Testis (tissue), 2 donors: ENCODE measurements at regions not wholly inside any gene's neighbourhood (a gene's known extent, or its start where the extent isn't known, plus 50 kb on each side); places are given as distances from the start of the nearest gene placed in this dataset.

Experiments used
- DNase-seq: peaks from one replicate; pipeline ENCODE4 v3.0.0-alpha.2; 2019
- H3K27ac ChIP-seq, 2 donors: fragments of 200-600 bp; sonication (generic); one replicate each; pipeline ENCODE4 v1.5.1; 2019
- H3K27me3 ChIP-seq: fragments of 200-600 bp; sonication (generic); one replicate; pipeline ENCODE4 v1.5.1; 2019
- H3K36me3 ChIP-seq: fragments of 200-600 bp; sonication (generic); one replicate; pipeline ENCODE4 v1.5.1; 2017; ENCODE audit warnings: low read depth; ENCODE audit errors: missing control alignments
- H3K4me1 ChIP-seq: fragments of 200-600 bp; sonication (generic); one replicate; pipeline ENCODE4 v1.5.1; 2019
- H3K4me3 ChIP-seq, 2 donors: fragments of 200-600 bp; sonication (generic); one replicate each; pipeline ENCODE4 v1.5.1; 2017 to 2019
- H3K9me3 ChIP-seq: fragments of 200-600 bp; sonication (generic); one replicate; pipeline ENCODE4 v1.5.1; 2017
- POLR2A ChIP-seq: fragments of 450-650 bp; IDR thresholded peaks from one replicate; pipeline ENCODE4 v1.6.1; 2017; ENCODE audit warnings: antibody characterized with exemption, mild to moderate bottlenecking, moderate library complexity
- WGBS, 2 donors: methylation state at CpG; one replicate each; pipeline ENCODE4 v1.1.5; 2018; 5-methylcytosine and 5-hydroxymethylcytosine counted together
- intact Hi-C: fragments of 100-400 bp; cut with DNase I; formaldehyde crosslinking; loops from one replicate; pipeline ENCODE4 v1.15.1; 2023; ENCODE audit warnings: low total_unique reads
- TF ChIP-seq, protein P1 (sequence below), 3 experiments: fragments of 450-650 bp in 2 of 3; fragments of 200-600 bp in 1 of 3; sonication (generic) in 1 of 3; IDR thresholded peaks; one replicate each; pipeline ENCODE4 v1.5.1; 2016 to 2019; ENCODE audit warnings: antibody characterized with exemption in 3 of 3, mild to moderate bottlenecking in 2 of 3, moderate library complexity in 1 of 3

DNA sequence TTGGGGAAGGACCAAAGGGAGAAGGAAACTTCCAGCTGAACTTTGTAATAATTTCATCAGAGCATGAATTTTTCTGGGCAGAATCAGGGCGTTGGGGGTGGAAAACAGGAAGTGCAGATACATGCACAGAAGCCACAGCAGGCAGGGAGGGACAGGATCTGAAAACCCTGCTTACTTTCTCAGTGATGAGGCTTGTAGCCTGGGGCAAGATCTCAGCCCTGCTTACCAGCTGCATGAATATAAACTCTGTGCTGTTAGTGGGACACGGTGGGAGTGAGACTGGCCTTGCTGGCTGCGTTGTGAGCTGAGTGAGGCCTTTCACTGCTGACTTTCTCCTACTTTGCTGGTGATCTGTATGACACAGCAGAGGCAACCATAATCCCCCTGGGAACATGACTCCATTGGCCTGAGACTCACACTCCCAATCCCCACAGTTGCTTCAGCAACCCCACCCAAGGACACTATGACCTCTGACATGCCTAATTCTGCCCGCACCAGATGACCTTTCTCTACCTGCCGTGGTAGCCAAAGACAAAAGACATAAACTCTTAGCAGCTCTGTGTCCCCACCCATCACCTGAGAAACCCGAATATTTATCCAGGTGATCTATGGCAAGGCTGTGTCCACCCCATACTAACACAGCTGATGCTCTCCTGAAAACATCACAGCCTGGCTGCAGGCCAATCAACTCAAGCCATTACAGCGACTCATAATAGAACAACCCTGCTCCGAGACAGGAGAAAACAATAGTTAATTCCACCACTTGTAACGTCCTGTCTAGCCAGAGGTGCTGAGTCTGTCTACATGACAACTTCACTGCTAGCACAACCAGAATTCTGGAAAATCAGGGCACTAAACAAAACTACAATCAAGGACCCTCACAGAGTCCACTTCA lies 190.7 kb upstream of the CHRM2 start:
- H3K27ac ChIP-seq, result no peak overlapping the region
- H3K4me3 ChIP-seq, result no peak overlapping the region
- H3K27me3 ChIP-seq, result no peaks in the 10 kb centered on the region
- intact Hi-C loops, result no loop called here
- H3K36me3 ChIP-seq, result no peaks in the 10 kb centered on the region
- TF ChIP-seq POLR2A, result no peak
- TF ChIP-seq, protein P1, sequence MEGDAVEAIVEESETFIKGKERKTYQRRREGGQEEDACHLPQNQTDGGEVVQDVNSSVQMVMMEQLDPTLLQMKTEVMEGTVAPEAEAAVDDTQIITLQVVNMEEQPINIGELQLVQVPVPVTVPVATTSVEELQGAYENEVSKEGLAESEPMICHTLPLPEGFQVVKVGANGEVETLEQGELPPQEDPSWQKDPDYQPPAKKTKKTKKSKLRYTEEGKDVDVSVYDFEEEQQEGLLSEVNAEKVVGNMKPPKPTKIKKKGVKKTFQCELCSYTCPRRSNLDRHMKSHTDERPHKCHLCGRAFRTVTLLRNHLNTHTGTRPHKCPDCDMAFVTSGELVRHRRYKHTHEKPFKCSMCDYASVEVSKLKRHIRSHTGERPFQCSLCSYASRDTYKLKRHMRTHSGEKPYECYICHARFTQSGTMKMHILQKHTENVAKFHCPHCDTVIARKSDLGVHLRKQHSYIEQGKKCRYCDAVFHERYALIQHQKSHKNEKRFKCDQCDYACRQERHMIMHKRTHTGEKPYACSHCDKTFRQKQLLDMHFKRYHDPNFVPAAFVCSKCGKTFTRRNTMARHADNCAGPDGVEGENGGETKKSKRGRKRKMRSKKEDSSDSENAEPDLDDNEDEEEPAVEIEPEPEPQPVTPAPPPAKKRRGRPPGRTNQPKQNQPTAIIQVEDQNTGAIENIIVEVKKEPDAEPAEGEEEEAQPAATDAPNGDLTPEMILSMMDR (IDR thresholded peaks at IDR 0.05), result no peak
- no peaks in the 10 kb centered on the region for H3K4me1 ChIP-seq
- DNase-seq, result no peak
- WGBS, 2 donors, result 74 to 91% methylated on average over 9 of the region's 9 CpGs
- no peaks in the 10 kb centered on the region for H3K9me3 ChIP-seq

DNA sequence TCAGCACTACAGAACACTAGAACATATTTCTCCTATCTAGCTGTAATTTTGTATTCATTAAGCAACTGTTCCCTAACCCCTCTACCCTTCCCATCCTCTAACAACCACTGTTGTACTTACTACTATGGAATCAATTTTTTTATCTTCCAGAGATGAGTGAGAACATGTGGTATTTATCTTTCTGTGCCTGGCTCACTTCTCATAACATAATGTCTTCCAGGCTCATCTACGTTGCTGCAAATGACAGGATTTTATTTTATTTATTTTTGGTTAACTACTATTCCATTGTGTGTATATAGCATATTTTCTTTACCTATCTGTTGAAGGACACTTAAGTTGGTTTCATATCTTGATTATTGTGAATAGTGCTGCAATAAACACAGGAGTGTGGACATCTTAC lies 200.9 kb upstream of the CHRM2 start:
- Histone ChIP-seq H3K9me3 (no peaks in the 10 kb centered on the region), H3K36me3 (no peaks in the 10 kb centered on the region), H3K27me3 (no peaks in the 10 kb centered on the region), H3K27ac (no peak overlapping the region), H3K4me3 (no peak overlapping the region), H3K4me1 (no peaks in the 10 kb centered on the region)
- no peak for DNase-seq
- TF ChIP-seq POLR2A, result no peak
- TF ChIP-seq, protein P1 (IDR thresholded peaks at IDR 0.05), result no peak
- WGBS, 2 donors, result 45 to 50% methylated on average over 1 of the region's 1 CpG
- intact Hi-C loops, result no loop called here

DNA sequence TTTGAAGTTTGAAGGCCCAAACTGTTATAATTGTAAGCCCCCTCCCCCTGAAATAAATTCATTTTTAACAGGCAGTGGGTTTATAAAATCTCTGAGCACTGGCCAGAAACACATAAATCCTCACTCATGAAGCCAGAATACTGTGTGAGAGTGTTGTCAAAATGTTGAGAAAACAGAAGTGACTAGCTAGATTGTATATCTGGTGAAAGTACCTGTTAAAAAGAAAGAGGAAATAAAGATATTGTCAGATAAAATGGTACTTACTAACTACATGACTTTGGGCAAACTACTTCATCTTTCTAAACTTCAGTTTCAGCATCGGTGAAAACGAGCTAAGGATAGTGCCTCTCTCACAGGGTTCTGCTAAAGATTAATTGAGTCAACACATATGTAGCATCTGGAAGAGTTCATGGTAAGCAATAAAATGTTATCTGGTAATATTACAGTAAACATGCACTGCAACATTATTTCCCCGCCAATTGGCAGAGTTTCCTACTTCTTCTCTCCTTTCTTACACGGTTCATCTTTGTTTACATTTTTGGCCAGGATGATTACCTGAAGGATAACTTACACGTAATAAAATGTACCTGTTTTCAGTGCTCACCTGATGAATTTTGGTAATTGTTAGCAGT lies 202.5 kb upstream of the CHRM2 start:
- Histone ChIP-seq H3K36me3 (no peaks in the 10 kb centered on the region), H3K27me3 (no peaks in the 10 kb centered on the region), H3K27ac (no peak overlapping the region), H3K9me3 (no peaks in the 10 kb centered on the region), H3K4me1 (no peaks in the 10 kb centered on the region), H3K4me3 (no peak overlapping the region)
- TF ChIP-seq, protein P1 (IDR thresholded peaks at IDR 0.05), result no peak
- no peak for TF ChIP-seq POLR2A
- WGBS, 2 donors, result 45 to 55% methylated on average over 5 of the region's 5 CpGs
- DNase-seq, result no peak
- intact Hi-C loops, result no loop called here

DNA sequence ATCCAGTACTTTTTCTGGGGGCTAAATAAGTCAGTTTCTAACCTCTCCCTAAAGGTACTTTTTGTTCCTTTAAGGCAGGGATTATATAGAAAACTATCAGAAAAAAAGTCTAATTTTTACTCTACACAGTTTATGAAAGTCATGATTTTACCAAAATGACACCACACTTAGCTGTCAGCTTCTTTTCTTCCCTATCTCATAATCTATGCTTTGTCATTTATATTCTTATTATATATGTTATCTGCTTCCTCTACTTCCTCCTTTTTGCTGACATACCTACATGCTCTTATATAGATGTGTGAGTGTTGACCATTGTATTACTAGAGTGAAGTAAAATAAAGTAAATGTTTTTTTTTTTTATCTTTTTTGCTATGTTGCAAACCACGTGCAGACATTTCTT lies 203.9 kb upstream of the CHRM2 start:
- Histone ChIP-seq H3K27ac (no peak overlapping the region), H3K4me3 (no peak overlapping the region), H3K9me3 (no peaks in the 10 kb centered on the region), H3K4me1 (no peaks in the 10 kb centered on the region), H3K27me3 (no peaks in the 10 kb centered on the region), H3K36me3 (no peaks in the 10 kb centered on the region)
- intact Hi-C loops, result no loop called here
- no peak for DNase-seq
- TF ChIP-seq, protein P1 (IDR thresholded peaks at IDR 0.05), result no peak
- TF ChIP-seq POLR2A, result no peak
- WGBS, 2 donors, result 61 to 66% methylated on average over 1 of the region's 1 CpG
